Stimulated activated CD4-positive, alpha-beta T cell treated with anti-CD3 and anti-CD28 coated beads, Interleukin-12 subunit alpha, Interleukin-12 subunit beta, amount 100 ng/mL, for 24 hours (primary cell): ENCODE measurements at regions not wholly inside any gene's neighbourhood (a gene's known extent, or its start where the extent isn't known, plus 50 kb on each side); places are given as distances from the start of the nearest gene placed in this dataset.

Experiments used
- DNase-seq, 2 experiments: peaks; one replicate each; pipeline ENCODE4 v3.0.0-alpha.2; 2020; ENCODE audit warnings: low read depth in 2 of 2

DNA sequence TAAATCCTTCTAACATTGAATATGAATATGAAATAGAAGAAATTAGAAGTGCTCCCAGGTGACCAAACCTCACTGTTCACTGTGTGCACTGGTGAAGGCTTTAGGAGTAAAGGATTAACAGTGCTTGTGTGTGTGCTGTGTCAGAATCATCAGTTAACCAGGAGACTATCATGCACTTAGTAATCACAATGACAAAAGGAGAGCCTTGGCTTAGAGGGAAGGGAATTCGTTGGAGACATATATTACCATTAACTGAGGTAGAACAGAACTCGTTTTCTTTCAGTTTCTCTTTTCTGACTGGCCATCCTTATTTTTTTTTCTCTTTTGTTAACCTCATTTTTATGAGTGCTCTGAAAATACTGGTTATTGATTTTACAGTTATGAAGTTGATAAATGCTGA is 213.3 kb upstream of the GBE1 start:
- DNase-seq, result no peak

DNA sequence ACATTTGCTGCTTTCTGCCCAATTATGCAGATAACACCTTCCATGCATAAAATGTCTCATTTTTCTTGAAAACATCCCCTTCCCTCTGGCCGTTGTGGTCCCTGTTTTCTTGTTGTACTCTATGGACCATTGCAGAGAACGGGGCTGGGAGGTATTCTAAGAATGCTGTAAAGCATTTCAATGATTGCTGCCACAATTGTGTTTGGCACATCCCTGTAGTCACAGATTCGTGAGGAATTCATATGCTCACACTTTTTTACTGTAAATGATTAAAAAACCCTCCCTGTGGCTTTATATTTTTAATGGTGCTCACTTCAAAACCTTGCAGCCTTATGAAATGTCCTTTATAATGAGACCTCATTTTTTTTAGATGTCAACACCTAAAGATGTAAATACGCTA is 207.2 kb upstream of the GBE1 start:
- no peak for DNase-seq

DNA sequence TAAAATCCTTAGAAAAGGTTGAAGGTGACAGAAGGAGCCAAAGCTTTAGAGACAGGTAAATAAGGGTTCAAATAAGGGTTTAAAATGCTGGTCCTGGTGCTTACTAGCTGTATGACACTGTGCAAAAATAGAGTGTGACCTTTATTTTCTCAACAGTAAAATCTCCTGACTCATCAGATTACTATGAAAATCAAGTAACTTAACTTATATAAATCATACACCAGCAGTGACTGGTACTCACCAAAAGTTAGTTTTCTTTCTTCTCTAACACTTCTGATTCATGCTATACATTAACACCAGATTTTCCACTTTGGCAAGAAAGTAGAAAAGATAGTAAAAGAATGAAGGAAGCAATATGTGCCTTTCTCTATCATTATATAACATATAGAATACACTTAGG is 205.9 kb upstream of the GBE1 start:
- DNase-seq, result no peak

DNA sequence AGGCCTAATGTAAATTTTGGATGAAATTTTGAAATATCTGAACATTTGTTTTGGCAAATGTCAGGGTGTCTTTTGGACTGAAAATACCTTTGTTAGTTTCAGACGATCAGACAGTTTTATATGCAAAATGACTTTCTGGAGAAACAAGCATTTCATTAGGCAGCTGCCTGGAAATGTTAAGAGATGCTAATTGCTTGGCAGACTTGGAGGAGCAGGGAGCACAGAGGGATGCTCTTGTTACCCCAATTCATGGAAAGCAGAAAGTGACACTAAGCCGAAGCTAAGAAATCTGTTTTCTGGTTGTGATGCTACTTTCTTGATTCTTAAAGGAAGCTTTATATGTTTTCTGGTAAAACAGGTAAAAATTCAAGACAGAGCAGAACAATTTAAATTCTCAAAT is 204.3 kb upstream of the GBE1 start:
- DNase-seq, result no peak

DNA sequence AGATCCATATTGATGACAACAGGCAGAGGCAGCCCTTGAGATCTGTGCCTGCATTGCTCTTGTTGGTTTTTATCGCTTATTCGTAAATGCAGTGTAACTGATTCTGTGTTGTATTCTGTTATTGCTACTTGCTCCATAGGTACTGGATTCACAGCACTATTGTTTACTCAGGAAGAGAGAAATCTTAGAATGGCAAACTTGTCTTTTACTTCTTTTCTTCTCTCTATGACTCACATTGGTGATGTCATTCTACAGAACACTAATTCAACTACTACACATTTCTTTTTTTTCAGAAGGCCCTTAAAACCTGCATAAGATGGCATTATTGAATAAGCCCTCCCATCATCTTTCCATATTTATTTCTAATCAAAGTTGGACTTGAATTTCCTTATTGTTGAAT is 201.0 kb upstream of the GBE1 start:
- no peak for DNase-seq

DNA sequence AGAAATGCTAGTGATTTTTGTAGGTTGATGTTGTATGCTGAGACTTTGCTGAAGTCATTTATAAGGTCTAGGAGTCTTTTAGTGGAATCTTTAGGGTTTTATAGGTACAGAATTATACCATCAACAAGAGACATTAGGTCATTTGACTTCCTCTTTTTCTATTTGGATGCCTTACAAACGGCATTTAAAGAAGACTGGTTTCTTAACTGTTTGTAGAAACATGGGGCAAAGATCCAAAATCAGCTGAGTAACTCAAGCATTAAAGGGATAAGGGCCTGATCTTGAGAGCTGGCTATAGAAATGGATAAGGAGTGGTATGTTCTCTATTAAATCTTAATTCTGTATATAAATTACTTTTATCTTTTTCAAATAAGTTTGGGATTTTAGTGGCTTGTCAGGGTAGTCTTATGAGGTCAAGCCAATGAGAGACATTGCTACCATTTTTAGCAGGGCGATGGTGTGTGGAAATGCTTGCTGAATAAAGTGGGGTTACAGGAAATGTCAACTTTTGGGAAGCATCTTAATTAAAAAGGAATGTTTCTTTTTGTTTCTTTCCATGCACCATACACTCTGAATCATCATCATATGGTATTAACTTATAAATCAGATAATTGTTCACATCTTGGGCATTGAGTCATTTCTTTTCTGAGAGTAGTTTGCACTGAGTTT is 197.7 kb upstream of the GBE1 start:
- DNase-seq, result no peak

DNA sequence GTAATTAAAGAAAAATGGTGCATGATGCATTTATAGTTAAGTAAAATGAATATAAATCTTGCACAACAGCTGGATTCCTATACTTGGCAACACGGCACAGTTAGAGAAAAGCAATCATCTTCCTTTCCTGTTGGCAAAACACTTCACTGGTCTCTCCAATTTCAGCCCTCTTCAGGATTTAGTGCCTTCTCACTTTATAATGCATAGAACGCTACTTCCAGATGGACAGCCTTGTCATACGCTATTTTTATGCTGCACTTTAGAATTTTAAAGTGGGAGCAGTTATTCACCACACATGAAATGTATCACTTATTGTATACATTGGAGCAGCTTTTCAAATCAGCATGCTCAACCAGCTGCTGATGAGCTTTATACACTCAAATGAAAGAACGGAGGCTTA is 194.4 kb upstream of the GBE1 start:
- DNase-seq, result no peak

DNA sequence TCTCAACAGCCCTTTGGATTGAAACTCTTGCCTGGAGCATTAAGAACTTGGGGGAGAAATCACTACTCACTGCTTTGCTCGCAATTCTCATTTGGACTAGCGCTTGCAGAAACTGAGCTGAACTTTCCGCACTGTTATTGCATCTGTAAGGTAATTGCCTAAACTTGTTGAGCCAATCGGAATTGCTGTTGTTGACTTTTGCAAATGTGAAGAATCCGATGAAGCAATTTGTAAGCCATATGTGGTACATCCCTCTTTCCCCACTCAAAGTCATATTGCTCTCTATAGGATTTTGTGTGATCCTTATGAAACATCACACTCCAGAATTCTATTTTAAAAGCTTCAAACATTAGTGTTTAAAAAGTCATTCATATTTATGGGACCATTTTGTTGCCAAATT is 191.7 kb upstream of the GBE1 start:
- DNase-seq, result no peak

DNA sequence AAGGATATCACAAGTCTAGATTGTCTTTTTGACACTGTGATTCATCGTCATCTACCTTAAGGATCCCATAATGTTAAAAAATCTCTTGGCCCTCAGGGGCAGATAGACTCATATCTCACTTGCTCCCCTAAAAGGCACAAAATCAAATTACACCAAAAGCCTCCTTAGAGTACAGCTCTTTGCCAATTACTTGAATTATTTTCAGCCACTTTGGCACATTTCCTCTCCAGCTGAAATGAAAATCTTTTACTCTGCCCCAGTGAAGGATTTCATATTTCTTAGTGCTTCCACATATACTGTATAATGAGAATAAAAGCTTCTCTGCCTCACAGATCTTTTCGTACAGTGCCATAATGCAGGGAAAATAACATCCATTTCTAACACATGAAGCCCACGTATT is 190.7 kb upstream of the GBE1 start:
- no peak for DNase-seq

DNA sequence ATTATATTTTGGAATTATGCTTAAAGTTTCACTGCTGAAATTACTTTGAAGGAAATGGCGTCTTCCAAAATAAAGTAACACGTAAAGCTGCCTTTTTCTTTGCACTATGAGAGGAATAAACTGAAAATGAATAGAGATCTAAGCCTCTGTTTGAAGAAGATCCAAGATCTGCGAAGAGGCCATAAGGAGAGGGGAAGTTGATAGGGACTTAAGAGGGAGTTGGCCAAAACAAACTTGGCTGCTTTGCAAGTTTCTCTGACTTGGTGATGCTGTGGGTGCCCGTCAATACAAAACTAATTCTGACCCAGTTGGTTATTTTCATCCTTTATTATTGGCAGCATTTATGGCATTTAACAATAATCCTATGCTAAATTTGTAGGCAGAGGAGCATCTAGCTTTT is 190.2 kb upstream of the GBE1 start:
- DNase-seq, result no peak

DNA sequence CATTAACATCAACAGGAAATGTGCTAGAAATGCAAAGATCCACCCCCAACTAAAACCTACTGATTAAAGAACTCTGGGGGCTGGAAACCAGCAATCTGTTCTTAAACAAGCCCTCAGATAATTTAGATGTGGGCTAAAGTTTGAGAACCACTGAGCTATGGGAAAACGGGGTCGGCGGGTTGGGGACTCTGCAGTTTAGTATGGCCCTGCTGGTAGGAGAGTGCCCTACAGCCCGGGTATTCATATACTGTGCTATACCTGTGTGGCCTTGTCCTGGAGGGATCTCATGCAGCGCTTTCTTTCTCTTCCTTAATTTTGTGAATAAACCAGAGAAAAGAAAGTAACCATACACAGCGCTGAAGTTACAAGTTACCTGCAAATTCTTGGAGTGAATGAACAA is 189.7 kb upstream of the GBE1 start:
- DNase-seq, result no peak

DNA sequence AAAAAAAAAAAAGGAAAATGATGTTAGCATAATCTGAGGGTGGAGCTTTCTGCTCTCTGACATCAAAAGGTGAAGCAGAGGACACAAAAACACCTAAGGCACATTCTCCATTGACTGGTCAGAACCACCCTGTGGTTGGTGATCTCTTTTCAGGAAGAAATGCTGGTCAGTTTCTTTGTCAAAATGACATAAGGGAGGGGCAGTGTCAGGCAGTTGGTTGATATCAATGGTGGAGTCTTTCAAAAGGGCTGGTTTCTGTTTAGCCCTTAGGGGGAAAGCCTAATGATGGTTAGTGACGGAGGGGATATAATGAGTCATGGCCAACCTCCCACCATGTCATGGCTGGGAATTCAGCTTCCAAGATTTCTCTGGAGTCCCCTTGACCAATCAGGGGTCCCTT is 185.9 kb upstream of the GBE1 start:
- no peak for DNase-seq

DNA sequence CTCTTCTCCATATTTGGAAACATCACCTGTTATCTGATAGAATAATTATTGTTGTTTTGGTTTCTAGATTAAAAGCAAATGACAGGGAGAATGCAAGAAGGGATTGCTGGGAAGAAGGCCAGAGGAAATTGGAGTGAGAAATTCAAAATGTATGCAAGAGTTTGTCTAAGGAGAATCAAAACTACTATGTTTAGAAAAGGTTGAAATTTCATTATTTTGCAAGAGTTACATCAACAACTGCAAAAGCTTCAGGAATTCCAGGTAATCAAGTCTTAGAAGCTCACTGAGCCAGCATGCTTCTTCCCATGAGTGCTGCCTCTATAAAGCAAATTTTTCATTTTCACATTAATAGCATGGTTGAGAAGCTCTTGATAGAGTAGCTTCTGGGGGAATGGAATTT is 177.2 kb upstream of the GBE1 start:
- no peak for DNase-seq

DNA sequence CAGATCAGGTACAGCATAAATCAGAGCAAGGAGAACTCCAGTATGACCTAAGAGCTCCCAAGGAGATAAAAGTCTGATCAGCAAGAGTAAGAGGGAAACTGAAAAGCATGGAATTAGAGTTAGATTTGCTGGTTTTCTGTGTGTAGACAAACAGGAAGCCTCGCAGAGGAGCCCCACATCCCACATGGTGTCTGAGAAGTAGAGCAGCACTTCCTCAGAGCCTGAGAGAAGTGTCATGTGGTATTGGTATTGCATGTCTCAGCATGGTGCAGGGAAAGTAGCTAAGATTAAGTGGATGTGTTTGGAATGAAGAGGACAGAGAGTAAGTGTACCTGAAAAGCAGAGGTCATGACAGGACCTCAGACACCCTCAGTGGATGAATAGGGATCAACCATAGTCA is 175.4 kb upstream of the GBE1 start:
- no peak for DNase-seq

DNA sequence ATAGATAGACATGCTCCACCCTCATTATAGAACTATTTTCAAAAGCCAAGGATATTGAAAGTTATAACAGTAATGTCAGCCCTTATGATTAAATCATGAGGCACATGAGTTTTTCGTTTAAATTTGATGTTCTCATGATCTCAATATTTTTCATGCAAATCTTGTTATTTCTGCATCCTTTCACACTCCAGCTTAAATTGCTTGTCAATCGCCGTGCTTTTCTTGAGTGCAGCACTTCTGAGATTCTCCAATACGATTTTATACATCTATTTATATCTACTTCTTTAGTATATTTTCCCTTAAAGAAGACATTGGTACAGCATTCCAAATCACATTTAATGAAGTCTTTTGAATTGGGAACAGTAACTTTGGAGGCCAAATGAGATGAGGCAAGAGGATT is 171.2 kb upstream of the GBE1 start:
- no peak for DNase-seq

DNA sequence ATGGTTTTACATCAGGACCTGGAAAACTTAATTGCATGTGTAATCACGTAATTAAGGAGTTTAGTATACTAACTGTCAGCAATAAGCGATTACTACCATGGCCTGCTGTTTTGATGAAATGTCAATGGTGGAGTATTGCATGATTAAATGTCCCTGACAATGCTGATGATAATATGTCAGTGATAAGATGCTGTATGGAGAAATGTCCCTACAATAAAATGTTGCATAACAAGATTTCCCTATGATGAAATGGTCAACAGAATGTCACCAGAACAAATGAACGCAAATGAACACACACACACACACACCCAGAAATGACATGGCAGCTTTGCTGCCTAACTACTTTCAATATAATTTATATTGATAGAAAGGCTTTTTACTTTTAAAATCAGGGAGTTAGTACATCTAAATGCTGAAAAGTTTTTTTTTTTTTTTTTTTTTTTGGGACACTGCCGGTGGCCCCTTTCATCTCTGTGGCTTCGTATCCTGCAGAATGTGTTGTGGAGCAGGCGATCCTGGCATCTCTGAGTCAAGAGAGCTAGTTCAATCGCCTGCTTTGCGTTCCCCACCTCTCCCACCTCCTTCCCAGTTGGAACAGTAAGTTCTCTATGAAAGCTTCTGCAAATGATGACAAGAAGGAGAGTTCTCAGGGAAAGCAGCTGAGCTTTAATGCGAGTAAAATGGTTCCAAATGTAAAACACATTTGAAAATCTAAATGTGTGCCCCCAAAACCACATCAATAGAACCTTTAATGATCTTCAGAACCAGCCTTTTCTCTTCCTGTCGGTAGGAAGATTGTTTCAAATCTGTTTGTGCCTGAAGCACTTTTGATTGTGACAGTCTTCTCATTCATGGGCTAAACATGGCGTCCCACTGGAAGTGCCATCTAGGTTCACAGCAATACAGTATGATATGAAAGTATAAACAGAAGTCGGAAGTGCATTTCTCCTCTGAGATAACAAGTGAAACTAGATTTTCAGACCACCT is 170.1 kb upstream of the GBE1 start:
- no peak for DNase-seq

DNA sequence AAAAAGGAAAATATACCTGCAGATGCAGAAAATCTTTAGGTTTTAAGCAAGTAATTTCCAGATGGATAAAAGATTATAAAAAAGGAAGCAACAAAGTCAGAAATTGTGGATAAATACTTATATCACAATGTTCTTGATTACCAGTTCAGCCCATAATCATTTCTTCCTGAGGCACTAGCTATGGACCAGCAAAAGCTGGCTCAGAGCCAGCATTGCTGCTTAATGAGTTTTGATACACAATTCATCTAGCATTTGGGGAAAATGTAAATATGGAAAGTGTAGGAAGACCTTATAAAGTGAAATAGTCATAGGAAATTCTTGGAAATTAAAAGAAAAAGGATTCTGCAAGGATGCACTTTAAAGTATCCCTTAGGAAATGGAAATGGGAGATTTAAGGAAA is 168.3 kb upstream of the GBE1 start:
- no peak for DNase-seq

DNA sequence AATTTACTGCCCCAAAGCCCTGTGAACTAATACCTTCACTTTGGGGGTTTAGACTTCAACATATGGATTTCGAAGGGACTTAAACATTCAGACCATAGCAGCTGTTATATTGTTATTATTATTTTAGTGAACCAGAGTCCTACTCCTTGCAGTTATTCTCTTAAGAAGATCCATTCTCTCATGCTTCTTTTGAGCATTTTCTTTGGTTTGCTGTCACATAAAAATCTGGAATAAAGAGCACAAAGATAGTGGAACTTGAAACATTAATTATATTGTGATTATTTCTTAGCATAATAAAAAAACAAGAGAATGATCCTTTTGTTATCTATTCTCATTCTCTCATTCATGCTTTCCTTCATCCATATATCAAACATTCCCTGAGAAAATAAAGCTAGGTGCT is 166.4 kb upstream of the GBE1 start:
- no peak for DNase-seq

DNA sequence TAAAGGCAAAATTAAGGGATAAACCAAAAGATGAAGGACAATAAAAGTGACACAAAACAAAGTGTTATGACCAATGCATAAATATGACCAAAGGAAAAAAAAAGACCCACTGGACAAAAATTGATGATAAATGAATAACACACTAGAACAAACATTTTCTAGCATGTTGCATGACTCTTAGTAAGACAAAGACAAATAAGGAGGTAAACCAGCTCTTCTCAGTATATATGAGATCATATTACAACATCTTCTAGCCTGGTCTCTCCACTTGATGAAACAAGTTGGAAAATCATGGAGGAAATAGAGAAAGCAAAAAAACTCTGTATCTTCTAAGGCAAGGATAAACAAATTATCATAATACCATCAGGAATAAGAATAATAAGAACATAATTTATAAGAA is 163.9 kb upstream of the GBE1 start:
- no peak for DNase-seq

DNA sequence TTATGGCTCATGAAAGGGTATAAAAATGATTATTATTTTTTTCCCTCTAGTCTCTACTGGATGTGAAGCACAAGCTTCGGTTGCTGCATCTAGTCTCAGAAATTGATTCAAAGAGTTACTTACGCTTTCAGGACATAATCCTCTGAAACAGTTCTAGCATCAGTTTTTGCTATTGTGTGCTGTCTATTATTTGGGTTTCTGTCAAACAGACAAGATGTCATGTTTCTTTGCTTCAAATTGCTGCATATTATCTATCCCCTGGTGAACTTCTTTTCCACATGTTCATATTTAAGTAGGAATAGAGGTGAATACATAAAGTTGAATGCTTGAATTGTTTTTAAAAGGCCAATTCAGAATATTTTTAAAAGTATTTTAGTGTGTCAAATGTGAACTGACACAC is 161.6 kb upstream of the GBE1 start:
- DNase-seq, result no peak

DNA sequence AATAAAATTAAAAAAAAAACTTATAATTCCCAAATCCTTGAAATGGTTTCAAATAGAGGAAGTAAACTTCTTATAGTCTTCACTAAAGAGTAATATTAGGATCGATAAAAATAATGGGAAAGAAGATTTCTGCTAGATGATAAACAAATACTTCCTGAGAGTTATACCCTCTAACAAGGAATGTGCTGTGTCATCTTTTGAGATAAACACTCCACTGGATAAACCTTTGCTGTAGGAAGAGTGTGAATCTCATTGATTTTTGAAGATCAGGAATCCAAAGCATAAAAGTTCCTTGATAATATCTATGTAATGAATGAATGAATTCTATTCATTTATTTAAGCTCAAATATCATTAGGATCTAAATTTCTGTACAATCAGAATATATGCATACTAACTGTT is 161.0 kb upstream of the GBE1 start:
- no peak for DNase-seq

DNA sequence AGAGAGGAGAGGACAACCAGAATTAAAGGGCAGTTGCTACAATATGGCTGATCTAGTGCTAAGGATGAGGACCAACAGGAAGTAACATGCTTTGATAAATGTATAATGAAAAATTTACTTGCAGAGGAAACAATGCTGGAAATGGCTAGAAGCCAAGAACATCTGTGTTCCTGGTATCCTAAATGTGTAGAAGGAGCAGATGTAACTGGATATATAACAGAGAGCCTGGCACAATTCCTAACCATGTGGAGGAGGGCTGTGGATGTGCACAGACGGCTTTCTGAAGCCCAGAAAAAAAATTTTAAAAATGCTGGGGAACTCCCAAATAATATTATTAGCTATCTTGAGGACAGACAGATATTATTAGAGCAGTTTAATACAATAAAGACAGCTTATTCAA is 159.4 kb upstream of the GBE1 start:
- no peak for DNase-seq

DNA sequence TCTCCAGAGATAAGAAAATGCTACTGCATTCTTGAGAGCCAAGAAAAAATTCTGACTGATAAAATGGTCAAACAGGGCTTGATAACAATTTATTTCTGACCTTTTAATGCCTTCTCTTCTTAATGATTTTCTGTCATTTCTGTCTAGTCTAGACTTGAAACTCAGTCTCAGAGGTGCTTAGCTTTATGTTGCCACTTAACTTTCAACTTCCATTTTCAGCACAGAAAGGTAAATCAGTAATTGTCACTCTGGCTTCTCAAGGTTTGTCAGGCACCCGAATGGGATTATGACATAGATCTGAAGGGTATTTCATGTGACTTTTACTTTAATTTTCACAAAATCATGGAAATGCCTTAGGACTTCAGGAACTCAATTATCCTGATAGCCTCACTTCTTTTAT is 155.4 kb upstream of the GBE1 start:
- no peak for DNase-seq
